AG04450 (cell line): ENCODE measurements at regions not wholly inside any gene's neighbourhood (a gene's known extent, or its start where the extent isn't known, plus 50 kb on each side); places are given as distances from the start of the nearest gene placed in this dataset.
"Not testable (repeated sequence)": the region's sequence is repeated elsewhere in the genome, so short reads cannot be mapped to it uniquely, and the experiment has no call there.

Experiments used
- CTCF ChIA-PET: fragments of 300-600, 350-600 bp; formaldehyde crosslinking; extraction: SDS; loops from one replicate; lab custom pipeline; 2022; ENCODE audit warnings: antibody characterized with exemption, inconsistent platforms; lab: Charles Lee
- POLR2A ChIA-PET: fragments of 350-600 bp; formaldehyde crosslinking; extraction: SDS; loops from one replicate; lab custom pipeline; 2021; ENCODE audit warnings: antibody characterized with exemption, inconsistent platforms; lab: Yijun Ruan, JAX
- DNase-seq: peaks from one replicate; pipeline ENCODE4 v3.0.0-alpha.2; 2011; ENCODE audit warnings: low read depth, low spot score
- H3K27ac ChIP-seq: one replicate; pipeline ENCODE4 v1.5.1; 2012; ENCODE audit warnings: low read depth, low read length, control low read depth
- H3K27me3 ChIP-seq: one replicate; pipeline ENCODE4 v1.6.0; 2012; ENCODE audit warnings: low read length; ENCODE audit not compliant: control insufficient read depth, insufficient read depth
- H3K4me3 ChIP-seq: 2 replicates; pipeline ENCODE4 v1.5.1; 2011; ENCODE audit warnings: mild to moderate bottlenecking, low read depth, low read length, control low read depth
- H3K9me3 ChIP-seq: 2 replicates; pipeline ENCODE4 v1.5.1; 2012; ENCODE audit warnings: low read length; ENCODE audit not compliant: control insufficient read depth, insufficient read depth
- CTCF ChIP-seq: IDR thresholded peaks from 2 replicates; pipeline ENCODE4 v1.5.1; 2011; ENCODE audit warnings: low read depth, low read length, control low read depth, inconsistent platforms

DNA sequence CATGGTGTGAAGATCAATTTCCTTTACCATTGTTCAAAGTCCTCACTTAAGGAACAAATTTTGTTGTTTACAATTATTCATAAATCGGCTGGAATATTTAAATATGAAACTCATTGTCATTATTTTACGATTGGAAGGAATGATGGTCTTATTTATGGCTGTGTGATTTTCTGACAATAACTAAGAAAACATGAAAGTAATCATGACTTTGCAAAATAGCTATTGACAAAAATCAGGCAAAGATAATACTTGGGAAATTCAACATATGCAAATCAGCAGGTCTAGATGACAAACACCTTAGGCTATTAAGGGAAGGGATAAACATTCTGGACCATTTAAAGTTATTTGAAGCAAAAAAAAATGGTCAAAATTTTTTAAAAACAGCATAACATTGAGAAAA lies 654.8 kb upstream of the CNTN5 start:
- Histone ChIP-seq H3K27me3 (no peaks in the 10 kb centered on the region), H3K27ac (no peak overlapping the region), H3K9me3 (peaks cover 9% of the 10 kb centered on the region), H3K4me3 (no peak overlapping the region)
- no peak for TF ChIP-seq CTCF
- POLR2A ChIA-PET, result no interaction called here
- CTCF ChIA-PET, result no interaction called here
- DNase-seq, result no peak

- Histone ChIP-seq H3K27me3 (no peaks in the 10 kb centered on the region), H3K4me3 (no peak overlapping the region), H3K9me3 (no peaks in the 10 kb centered on the region; the same call in 1 of the 2 replicates), H3K27ac (no peak overlapping the region)
- ChIA-PET CTCF (no interaction called here), POLR2A (no interaction called here)
- DNase-seq, result no peak
- TF ChIP-seq CTCF, result no peak
Measured at GRCh38 chr11:98390391-98390790, 630.4 kb upstream of the CNTN5 start.

DNA sequence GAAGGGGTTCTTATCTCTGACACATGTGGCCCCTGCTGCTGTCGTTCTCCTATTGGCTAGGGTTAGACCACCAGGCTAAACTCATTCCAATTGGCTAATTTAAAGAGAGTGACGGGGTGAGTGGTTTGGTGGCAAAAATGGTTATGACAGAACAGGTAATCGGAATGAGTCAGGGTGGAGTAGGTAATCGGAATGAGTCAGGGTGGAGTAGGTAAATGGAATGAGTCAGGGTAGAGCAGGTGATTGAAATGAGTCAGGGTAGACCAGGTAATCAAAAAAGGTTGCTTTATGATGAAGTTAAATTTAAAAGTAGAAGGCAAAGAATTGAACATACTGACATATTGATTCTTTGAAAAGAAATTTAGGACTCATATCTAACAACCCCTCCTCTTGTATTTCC lies 626.2 kb upstream of the CNTN5 start:
- POLR2A ChIA-PET, result not testable (repeated sequence)

DNA sequence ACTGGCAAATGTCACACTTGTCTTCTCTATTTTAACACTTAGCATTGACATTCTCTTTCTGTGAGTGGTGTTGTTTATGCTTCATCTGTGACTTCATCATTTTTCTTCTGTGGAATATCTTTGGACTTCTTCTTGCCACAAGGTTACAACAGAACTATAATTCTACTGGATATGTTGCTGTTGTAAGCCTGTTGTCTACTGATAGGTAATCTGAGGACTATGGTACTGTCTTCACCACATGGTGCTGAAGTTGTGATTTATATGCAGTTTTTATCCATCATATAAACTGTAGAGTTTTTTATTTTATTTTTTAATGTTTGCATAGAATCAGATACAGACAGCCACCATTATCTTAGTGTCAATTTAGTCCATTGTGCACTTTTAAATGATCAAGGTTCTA lies 622.2 kb upstream of the CNTN5 start:
- CTCF ChIA-PET, result no interaction called here
- Histone ChIP-seq H3K4me3 (no peak overlapping the region), H3K9me3 (peaks cover 3% of the 10 kb centered on the region; the same call in 1 of the 2 replicates), H3K27me3 (no peaks in the 10 kb centered on the region), H3K27ac (no peak overlapping the region)
- TF ChIP-seq CTCF, result no peak
- POLR2A ChIA-PET, result no interaction called here
- DNase-seq, result no peak

More for the DNA sequence above, 626.2 kb upstream of the CNTN5 start:
- H3K4me3 ChIP-seq, H3K27ac ChIP-seq, CTCF ChIA-PET, H3K9me3 ChIP-seq, DNase-seq, H3K27me3 ChIP-seq: not testable (repeated sequence)

DNA sequence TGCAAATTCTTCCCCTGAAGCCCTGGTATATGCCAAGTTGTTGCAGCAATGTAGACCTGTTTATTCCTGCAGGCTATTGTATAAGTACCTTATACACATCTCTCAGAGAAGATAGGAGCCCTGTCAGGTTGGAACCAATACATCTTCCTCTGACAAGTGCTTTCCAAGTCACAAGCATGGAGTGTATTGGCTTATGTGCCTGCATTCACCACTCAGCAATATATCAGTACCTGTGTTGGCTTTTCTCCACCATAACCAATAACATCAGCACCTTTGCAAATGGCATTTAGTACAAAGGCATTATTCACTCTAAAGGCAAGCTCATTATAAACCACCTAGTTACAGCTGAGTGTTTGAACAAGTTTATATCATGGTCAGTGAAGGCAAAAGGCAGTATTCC lies 611.7 kb upstream of the CNTN5 start:
- peaks cover 7% of the 10 kb centered on the region; the same call in 1 of the 2 replicates for H3K9me3 ChIP-seq
- POLR2A ChIA-PET, result no interaction called here
- CTCF ChIA-PET, result no interaction called here

More for the DNA sequence above, 611.7 kb upstream of the CNTN5 start:
- no peak for DNase-seq
- Histone ChIP-seq H3K27ac (no peak overlapping the region), H3K4me3 (no peak overlapping the region), H3K27me3 (no peaks in the 10 kb centered on the region)
- TF ChIP-seq CTCF, result no peak
